HG02798 (cell line): ENCODE measurements at regions not wholly inside any gene's neighbourhood (a gene's known extent, or its start where the extent isn't known, plus 50 kb on each side); places are given as distances from the start of the nearest gene placed in this dataset.
"Not testable (repeated sequence)": the region's sequence is repeated elsewhere in the genome, so short reads cannot be mapped to it uniquely, and the experiment has no call there.

Source experiments
- ATAC-seq: cut with Tn5 transposase; IDR thresholded peaks from one replicate; pipeline ENCODE4 v1.9.1; 2021; ENCODE audit warnings: mild to moderate bottlenecking; ENCODE audit not compliant: unreplicated experiment, poor library complexity

DNA sequence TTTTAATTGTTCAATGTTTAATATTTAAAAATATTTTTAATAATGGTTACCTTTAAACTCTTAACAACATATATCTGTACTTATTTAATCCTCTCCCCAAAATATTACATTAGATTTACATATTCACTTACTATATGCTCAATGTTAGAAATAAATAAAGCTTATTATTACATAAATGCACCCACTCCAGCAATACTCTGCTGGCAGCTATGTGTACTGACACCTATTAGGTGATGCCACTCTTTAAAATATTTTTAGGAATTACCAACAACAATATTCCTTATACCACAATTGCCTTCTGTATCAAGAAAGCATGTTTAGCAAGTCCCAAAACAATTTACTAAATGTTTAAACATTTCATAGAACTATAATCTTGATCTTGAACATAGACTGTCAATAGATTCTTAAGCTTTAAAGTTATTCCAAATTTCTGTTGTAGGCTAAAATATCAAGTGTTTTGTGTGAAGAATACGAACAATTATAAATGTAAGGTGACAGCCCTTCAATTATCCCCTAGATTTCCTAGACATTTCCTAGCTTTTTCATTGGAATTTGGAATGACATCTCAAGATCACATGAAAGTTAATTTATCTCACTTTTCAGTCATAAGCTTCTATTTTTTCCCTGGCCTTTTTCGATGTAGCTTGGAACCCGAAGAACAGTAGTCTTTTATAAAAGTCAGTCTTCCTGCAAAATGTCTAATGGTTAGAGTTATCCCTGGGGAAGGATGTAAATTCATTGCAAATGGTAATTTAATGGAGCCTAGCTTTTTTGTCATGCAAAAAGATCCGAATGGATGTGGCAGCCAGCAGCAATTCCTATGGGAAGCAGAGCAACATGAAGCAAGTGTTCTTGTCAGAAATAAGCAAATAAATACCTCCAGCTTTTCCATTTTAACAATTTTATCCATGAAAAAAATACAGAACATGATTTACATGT is 907.5 kb upstream of the ATXN7L3B start:
- no peak for ATAC-seq

DNA sequence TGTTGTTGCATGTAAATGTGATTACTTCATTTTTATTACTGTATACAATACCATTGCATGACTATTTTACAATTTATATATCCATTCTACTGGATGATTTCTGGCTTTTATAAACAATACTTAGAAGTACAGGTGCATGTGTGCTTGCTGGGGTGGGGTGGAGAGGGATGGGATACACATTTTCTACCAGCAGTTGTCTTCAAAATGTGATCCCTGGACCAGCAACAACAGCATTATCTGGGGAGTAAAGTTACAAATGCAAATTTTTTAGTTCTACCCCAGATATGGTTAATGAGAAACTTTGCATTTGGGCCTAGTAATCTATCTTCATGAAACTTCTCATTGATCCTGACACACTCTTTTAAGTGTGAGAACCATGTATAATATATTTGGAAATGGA is 905.4 kb upstream of the ATXN7L3B start:
- no peak for ATAC-seq

DNA sequence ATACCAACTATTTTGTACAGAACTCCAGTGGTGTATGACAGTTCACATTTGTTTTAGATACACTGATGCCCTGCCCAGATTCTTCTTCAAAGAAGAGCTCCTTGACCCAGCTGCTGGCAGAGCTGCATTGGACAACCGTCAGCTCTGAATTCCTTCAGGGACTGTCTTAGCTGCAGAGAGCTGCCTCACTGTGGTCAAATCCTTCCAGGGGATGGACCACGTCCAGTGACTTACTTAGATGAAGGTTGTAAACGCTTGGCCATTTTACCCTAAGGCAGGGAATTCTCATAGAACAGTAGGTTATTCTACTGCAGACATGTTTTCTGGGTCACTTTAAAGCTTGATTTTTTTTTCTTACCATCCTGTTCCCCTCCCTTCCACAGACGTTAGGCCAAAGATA is 905.0 kb upstream of the ATXN7L3B start:
- ATAC-seq = no peak

DNA sequence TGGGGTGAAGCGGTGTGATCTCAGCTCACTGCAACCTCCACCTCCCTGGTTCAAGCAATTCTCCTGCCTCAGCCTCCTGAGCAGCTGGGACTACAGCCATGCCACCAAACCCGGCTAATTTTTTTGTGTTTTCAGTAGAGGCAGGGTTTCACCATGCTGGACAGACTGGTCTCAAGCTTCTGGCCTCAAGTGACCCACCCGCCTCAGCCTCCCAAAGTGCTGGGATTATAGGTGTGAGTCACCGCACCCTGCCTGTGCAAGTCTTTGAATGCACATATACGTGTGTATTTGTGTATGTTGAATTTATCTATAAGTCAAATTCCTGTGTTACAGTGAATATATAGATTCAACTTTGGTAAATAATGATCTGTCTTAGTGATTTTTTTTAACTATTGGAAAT is 898.2 kb upstream of the ATXN7L3B start:
- not testable (repeated sequence) for ATAC-seq

DNA sequence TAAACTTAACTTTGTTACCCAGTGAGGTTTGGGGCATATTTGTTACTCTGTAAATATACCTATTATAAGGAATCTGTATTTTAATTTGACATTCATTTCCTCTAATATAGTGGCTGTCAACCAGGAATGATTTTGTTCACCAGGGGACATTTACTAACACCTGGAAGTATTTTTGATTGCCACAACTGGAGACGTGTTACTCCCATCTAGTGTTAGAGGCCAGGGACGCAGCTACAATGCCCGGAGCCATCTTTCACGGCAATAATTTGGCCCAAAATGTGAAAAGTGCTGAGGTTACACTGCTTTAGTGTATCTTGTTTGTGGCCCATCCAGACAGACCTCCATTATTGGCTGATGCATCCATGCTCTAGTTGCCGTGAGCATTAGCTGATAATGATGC is 881.3 kb upstream of the ATXN7L3B start:
- ATAC-seq = no peak

DNA sequence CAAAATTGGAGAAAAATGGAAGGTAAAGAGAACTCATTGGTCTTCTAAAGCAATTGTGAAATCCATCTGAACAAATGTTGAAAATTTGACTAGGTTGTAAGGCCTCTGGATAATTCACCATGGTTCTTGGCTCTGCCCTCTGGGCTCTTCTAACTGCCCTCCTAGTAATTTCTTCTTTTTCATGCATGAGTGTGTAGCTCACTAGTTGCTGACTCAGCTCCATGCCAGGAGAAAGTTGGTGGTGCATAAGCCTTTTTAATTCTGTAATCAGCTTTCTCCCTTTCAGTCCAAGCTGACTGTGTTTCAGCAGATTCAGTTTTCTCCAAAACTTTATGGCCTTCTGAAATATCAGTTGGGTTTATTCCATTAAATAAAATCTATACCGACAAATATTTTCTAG is 877.8 kb upstream of the ATXN7L3B start:
- no peak for ATAC-seq

DNA sequence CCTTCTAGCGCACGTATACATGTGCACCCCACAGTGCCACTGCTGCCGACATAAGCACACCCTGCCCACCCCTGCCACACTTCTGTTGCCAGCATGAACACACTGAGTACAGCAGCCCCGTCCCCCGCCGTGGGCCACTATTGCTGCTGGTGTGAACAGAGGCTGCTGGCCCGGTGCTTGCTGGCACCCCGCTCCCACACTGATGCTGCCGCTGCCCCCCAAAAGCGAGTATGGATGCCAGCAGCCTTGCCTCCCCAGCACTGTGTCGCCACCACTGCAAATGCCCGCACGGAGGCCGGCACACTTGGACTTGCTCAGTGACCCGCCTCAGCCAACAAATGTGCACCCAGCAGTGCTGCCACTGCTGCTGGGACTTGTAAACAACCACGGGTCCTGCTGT is 872.4 kb upstream of the ATXN7L3B start:
- ATAC-seq = no peak

DNA sequence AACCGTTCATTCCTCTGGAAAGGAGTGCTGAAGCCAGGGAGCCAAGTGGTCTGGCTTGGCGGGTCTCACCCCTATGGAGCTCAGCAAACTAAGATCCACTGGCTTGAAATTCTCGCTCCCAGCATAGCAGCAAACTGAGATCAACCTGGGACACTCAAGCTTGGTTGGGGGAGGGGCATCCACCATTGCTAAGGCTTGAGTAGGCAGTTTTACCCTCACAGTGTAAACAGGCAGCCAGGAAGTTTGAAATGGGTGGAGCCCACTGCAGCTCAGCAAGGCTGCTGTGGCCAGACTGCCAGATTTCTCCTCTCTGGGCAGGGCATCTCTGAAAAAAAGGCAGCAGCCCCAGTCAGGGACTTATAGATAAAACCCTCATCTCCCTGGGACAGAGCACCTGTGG is 866.1 kb upstream of the ATXN7L3B start:
- ATAC-seq = not testable (repeated sequence)

DNA sequence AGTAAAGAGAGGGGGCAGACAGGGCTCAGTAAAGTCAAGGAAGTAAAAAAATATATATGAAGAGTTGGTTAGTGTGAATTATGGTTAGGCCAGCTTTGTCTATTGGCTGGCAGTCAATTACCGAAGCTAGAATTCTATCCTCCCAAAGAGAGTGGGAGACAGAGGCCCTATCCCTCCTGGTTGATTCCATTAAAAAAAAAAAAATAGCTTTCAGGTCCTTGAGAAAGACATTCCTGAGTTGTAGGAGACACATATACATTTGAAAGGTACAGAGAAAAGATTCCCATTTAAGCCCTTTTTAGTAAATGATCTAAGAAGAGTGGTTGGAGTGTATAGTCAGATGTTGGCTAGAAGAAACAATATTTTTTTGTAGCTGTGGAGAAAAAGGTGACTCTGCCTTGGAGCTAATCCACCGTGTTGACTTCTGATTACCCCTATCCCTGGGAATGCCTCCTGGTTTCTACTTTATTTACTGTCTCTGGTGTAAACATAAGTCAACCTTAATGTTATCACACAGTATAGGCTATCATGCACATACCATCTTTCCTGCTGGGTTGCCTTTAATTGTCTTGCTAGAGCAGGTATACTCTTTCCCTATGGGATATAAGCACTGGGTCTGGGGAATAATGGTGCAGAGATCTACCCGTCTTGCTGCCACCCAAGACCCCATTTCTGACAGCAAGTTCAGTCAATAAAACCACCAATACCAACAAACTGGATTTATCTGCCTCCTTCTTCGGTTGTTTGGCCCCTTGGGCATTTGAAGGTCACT is 859.9 kb upstream of the ATXN7L3B start:
- no peak for ATAC-seq

DNA sequence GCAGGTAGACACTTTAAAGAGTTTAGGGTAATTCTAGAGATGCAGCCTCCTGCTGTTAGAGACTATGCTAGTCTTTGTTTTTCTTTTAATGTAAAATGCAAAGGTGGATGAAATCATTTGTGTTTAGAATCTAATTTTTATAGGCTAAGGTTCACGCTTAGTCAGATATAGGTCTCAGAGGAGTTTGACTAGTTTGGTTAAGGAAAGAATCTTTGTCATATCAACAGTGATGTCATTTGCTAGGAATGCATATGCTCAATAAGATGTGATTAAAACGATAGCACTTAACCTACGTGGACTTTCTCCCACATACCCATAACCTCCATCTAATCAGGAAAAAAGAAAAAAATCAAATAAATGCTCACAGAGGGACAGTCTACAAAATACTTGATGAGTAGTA is 859.3 kb upstream of the ATXN7L3B start:
- ATAC-seq = no peak

DNA sequence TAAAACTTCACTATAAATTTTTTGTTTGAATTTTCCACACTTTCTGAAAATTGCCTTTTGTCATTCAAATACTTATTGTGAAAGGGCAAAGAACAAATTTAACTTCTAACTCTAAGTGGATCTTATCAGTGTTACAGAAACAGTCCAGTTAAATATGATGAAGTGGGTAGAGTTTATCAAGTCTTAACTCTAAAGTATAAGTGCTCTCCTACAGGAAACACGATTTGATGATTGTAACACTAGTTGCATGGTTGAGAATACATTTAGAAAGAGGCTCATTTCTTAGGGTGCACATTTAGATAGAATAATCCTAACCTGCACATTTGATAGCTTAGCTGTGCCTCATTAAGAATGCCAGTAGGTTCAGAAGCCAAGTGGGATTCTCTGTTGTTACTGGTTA is 838.3 kb upstream of the ATXN7L3B start:
- ATAC-seq = no peak

DNA sequence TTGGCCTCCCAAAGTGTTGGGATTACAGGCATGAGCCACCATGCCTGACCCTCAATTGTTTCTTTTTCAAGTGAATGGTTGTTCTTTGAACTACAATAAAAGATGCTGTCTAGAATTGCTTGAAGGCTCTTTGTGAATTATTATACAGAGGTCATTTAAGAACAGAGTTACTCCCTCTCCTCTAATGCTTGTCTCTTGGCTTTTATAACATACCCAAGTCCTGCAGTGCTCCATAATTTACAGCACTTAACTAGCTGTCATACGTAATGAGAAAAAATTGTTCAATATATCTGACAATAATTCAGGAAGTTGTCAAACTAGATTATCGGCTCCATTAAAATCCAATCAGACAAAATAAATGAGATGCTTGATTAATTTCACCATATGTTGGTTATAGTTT is 823.0 kb upstream of the ATXN7L3B start:
- no peak for ATAC-seq

DNA sequence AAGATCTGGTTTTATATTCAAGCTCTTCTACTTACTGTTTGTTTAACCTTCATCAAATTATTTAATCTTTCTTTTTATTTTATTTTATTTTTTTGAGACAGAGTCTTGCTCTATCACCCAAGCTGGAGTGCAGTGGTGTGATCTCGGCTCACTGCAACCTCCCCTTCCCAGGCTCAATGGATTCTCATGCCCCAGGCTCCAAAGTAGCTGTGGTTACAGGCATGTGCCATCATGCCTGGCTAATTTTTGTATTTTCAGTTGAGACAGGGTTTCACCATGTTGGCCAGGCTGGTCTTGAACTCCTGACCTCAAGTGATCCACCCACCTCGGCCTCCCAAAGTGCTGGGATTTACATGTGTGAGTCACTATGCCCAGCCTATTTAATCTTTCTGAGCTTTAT is 821.5 kb upstream of the ATXN7L3B start:
- not testable (repeated sequence) for ATAC-seq

DNA sequence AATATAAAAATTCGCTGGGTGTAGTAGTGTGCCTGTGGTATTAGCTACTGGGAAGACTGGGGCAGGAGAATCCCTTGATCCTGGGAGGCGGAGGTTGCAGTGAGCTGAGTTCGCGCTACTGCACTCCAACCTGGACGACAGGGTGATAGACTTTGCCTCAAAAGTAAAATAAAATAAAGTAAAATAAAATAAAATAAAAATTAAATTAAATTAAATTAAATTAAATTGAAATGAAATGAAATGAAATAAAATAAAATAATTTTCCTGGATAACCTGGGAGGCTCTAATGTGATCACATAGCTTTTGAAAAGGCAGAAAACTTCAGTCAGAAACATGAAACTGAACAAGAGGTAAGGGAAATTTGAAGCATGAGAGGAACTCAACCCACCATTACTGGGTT is 818.4 kb upstream of the ATXN7L3B start:
- no peak for ATAC-seq

DNA sequence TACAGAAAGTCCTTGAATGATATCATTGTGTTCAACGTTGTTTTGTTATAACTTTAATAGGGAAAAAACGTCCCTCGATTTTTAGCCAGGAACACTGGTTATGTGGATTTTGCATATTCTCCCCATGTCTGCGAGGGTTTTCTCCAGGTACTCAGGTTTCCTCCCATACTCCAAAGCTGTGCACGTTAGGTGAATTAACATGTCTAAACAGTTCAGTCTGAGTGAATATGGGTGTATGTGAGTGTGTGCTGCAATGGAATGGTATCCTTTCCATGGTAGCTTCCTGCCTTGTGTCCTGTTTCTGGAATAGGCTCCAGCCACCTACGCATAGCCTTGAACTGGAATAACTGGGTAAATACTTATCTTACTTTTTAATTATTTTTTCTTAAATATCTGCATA is 810.8 kb upstream of the ATXN7L3B start:
- ATAC-seq = no peak

DNA sequence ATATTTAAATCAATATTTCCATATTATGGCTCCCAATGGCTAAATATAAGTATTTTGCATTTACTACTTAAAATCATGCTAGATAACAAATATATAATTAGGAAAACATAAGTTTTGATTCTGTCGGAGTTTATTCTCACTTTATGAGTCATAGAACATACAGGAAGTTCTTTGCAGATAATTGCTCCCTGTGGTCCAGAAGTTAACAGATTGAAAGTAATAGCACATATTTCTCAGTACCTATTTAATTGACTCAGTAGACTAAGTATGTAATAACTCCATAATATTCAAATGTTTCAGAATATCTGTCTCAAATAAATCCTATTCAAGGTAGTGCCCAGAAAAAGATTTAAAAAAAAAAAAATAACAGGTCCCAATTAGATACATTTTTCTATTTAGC is 806.0 kb upstream of the ATXN7L3B start:
- ATAC-seq = no peak

DNA sequence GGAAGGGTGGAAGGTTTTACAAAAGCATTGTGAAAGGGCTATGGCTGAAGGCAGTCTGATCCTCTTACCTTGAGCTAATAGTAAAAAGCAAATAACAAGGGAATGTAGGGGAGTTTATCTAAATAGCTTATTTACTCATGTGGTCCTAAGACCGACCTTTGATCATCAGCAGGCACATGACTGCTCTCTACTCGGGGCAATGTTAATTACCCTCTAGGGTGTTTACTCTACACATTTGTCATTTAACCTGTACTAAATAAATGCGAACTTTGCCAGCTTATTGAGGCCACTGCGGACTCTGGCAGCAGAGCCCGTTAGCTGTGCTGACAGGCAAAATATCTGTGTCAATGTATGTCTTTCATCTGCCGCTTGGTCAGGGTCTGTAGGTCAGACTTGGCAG is 768.3 kb upstream of the ATXN7L3B start:
- no peak for ATAC-seq

DNA sequence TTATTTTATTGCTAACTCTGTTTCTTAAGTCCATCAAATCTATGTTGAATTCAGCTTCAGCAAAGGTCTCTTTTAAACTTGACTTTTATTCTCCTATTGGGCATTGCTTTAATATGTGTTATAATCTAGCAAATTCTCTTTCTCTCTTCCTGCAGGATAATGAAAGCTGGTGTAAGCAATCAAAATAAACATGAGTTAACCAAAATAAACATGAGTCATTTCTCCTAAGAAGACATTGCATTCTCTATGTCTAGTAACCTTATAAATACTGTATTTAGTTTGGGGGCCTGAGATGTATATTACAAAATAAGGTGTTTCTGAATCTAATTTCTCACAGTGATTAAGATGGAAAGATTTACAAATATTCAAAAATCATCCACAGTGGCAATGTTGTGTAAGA is 739.1 kb upstream of the ATXN7L3B start:
- no peak for ATAC-seq

DNA sequence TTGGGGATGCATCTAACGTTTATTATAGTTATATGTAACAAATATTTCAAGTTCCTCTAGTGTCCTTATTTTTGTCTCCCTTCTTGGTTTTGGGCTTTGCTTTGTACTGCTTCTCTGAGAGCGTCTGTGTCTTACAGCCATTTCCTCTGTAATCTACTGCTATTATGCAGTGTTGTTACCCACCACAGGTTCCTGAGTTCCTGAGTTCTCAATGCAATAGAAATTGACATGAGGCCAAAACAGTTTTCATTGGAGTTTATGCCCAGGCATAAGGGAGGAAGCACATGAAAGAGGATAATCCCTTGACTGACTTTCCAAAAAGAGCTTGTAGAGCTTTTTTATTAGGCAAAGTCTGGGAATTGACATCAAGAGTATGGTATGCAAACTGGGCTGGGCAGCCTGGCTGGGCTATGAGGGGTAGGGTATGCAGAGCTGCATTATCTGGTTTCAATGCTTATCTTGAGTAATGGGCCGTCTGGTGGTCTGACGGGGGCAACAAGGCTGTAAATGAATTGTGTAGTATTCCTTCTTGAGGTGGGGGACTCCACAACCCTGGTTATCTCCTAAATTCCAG is 722.5 kb upstream of the ATXN7L3B start:
- no peak for ATAC-seq

DNA sequence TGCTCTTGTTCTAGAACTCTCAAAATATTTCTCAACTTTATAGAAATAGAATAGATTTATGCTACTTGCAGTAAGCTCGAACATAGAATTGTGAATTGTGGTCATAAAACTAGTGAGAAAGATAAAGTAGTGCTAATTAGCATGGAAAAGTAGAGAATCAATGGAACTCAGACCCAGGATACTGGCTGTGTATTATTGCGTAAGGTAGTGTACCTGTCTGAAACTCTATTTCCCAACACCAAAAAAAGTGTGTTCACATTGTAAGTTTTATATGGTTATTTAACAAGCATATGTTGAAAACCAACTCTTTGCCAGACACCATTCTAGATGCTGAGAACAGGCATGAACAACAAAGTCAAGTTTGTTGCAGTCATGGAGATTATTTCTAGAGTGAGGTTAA is 720.5 kb upstream of the ATXN7L3B start:
- ATAC-seq = no peak

DNA sequence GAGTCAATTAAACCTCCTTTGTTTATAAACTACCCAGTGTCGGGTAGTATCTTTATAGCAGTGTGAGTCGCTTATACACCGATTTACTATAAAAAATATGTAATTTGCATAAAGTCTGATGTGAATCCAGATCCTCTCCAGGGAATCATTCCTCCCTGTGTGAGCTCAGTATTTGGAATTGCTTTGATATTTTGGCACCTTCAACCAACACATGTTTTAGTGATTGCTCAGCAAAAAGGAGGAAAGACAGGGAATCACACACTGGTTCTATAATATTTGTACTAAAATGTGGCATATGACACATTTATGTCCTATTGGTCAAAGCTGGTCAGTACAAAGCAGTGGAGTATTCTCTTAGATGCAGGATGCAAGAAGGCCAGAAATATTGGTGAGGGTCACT is 703.9 kb upstream of the ATXN7L3B start:
- no peak for ATAC-seq
